ENCODE measurements at regions not wholly inside any gene's neighbourhood (a gene's known extent, or its start where the extent isn't known, plus 50 kb on each side); places are given as distances from the start of the nearest gene placed in this dataset.

GRCh38 chr17:13792314-13792713 is 190.6 kb upstream of the HS3ST3A1 start:
- no TSS peak for BruUV-seq (replicated peaks)
- DNase-seq (ENCODE audit: low spot score) = no peak

GRCh38 chr17:13793951-13794350 is 192.2 kb upstream of the HS3ST3A1 start:
- CTCF ChIA-PET = no interaction called here
- no peak for TF ChIP-seq CTCF (conservative IDR thresholded peaks at IDR 0.05; ENCODE audit: low read depth, low read length)
- no TSS peak for BruUV-seq (replicated peaks)

More at GRCh38 chr17:13792314-13792713, 190.6 kb upstream of the HS3ST3A1 start:
- H3K27ac ChIP-seq (ENCODE audit: low read depth, low read length, poor library complexity, severe bottlenecking) = no peak overlapping the region
- H3K4me3 ChIP-seq (ENCODE audit: low read depth, low read length, poor library complexity, severe bottlenecking) = no peak overlapping the region
- TF ChIP-seq EZH2 (IDR thresholded peaks at IDR 0.05; ENCODE audit: borderline replicate concordance, low read depth, low read length, poor library complexity, severe bottlenecking) (no peak), CTCF (conservative IDR thresholded peaks at IDR 0.05; ENCODE audit: low read depth, low read length) (no peak)
- H3K4me1 ChIP-seq (ENCODE audit: insufficient read depth, low read length, poor library complexity, severe bottlenecking) = no peaks in the 10 kb centered on the region
- no peaks in the 10 kb centered on the region for H3K36me3 ChIP-seq (ENCODE audit: insufficient read depth, low read length, poor library complexity, severe bottlenecking)
- intact Hi-C loops (cut with micrococcal nuclease; ENCODE audit: unreplicated experiment) = no loop called here
- ChIA-PET CTCF (no interaction called here), POLR2A (ENCODE audit: low non-redundant PET) (interaction anchor here (0.7 kb wide), 1 partner anchor 111 kb away, joined by 4 read pairs; no protein-coding TSS in a partner anchor)
- H3K27me3 ChIP-seq (replicated peaks; ENCODE audit: insufficient read depth, low read depth, low read length, poor library complexity) = no peaks in the 10 kb centered on the region
- peaks cover 10% of the 10 kb centered on the region for H3K9me3 ChIP-seq (ENCODE audit: low read depth, low read length, poor library complexity, severe bottlenecking)

GRCh38 chr17:13797863-13798262 is 196.1 kb upstream of the HS3ST3A1 start:
- peaks cover 6% of the 10 kb centered on the region for H3K9me3 ChIP-seq (ENCODE audit: low read depth, low read length, poor library complexity, severe bottlenecking)
- ChIA-PET CTCF (no interaction called here), POLR2A (ENCODE audit: low non-redundant PET) (no interaction called here)
- H3K36me3 ChIP-seq (ENCODE audit: insufficient read depth, low read length, poor library complexity, severe bottlenecking) = no peaks in the 10 kb centered on the region
- no TSS peak for BruUV-seq (replicated peaks)
- H3K4me1 ChIP-seq (ENCODE audit: insufficient read depth, low read length, poor library complexity, severe bottlenecking) = no peaks in the 10 kb centered on the region
- H3K4me3 ChIP-seq (ENCODE audit: low read depth, low read length, poor library complexity, severe bottlenecking) = no peak overlapping the region
- intact Hi-C loops (cut with micrococcal nuclease; ENCODE audit: unreplicated experiment) = no loop called here
- no peak for TF ChIP-seq EZH2 (IDR thresholded peaks at IDR 0.05; ENCODE audit: borderline replicate concordance, low read depth, low read length, poor library complexity, severe bottlenecking)
- TF ChIP-seq CTCF (conservative IDR thresholded peaks at IDR 0.05; ENCODE audit: low read depth, low read length) = no peak
- H3K27me3 ChIP-seq (replicated peaks; ENCODE audit: insufficient read depth, low read depth, low read length, poor library complexity) = no peaks in the 10 kb centered on the region
- no peak for DNase-seq (ENCODE audit: low spot score)
- H3K27ac ChIP-seq (ENCODE audit: low read depth, low read length, poor library complexity, severe bottlenecking) = no peak overlapping the region

More at GRCh38 chr17:13793951-13794350, 192.2 kb upstream of the HS3ST3A1 start:
- no peaks in the 10 kb centered on the region for H3K27me3 ChIP-seq (replicated peaks; ENCODE audit: insufficient read depth, low read depth, low read length, poor library complexity)
- intact Hi-C loops (cut with micrococcal nuclease; ENCODE audit: unreplicated experiment) = no loop called here
- DNase-seq (ENCODE audit: low spot score) = no peak
- H3K9me3 ChIP-seq (ENCODE audit: low read depth, low read length, poor library complexity, severe bottlenecking) = peaks cover 14% of the 10 kb centered on the region
- no peak overlapping the region for H3K27ac ChIP-seq (ENCODE audit: low read depth, low read length, poor library complexity, severe bottlenecking)
- no peaks in the 10 kb centered on the region for H3K36me3 ChIP-seq (ENCODE audit: insufficient read depth, low read length, poor library complexity, severe bottlenecking)
- POLR2A ChIA-PET (ENCODE audit: low non-redundant PET) = no interaction called here
- H3K4me1 ChIP-seq (ENCODE audit: insufficient read depth, low read length, poor library complexity, severe bottlenecking) = no peaks in the 10 kb centered on the region
- H3K4me3 ChIP-seq (ENCODE audit: low read depth, low read length, poor library complexity, severe bottlenecking) = no peak overlapping the region

Data from A673 (cell line).